ENCODE measurements at regions not wholly inside any gene's neighbourhood (a gene's known extent, or its start where the extent isn't known, plus 50 kb on each side); places are given as distances from the start of the nearest gene placed in this dataset.

DNA sequence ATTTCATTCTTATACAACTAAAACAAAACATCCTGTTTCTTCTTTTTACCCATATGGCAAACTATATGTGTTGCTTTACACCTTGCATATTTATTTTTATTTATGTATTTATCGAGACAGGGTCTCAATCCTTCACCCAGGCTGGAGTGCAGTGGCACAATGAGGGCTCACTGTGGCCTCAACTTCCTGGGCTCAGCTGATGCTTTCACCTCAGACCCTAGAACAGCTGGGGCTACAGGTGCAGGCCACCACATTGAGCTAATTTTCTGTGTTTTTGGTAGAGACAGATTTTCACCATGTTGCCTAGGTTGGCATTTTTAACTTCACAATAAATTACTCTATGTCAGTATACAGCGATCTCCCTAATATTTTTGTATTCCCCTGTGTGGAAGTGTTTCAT is 522.0 kb downstream of the MBD2 start:
- Histone ChIP-seq H3K4me3 (ENCODE audit: low read depth in 1 of 5, low read length in 5 of 5) (no peak overlapping the region), H3K9me3 (ENCODE audit: control insufficient read depth in 5 of 5, low read length in 5 of 5) (no peaks in the 10 kb centered on the region), H3K9ac (ENCODE audit: low read length in 5 of 5) (no peak overlapping the region), H3K27ac (ENCODE audit: low read depth, low read length) (no peak overlapping the region), H3K27me3 (ENCODE audit: control insufficient read depth in 5 of 5, insufficient read depth in 4 of 5, low read length in 5 of 5) (no peaks in the 10 kb centered on the region), H3K4me1 (ENCODE audit: control insufficient read depth in 5 of 5, insufficient read depth in 5 of 5, low read length in 5 of 5) (no peaks in the 10 kb centered on the region), H3K36me3 (ENCODE audit: control insufficient read depth in 5 of 5, insufficient read depth in 5 of 5, low read length in 5 of 5) (no peaks in the 10 kb centered on the region)

DNA sequence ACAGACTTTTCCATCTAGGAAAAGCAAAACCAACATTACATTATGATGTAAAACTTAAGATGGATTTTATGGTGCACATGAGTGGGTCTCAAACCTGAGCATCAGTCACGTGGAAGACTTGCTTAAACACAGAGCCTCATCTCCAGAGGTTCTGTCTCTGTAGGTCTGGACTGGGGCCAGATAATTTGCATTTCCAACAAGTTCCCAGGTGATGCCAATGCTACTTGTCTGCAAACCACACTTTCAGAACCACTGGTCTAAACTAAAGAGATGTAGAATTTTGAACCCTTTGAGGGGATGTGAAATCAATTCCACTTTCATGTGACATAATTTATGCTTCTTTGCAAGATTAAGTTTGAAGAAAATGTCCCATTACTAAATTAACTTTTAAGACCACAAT is 522.8 kb downstream of the MBD2 start:
- Histone ChIP-seq H3K9me3 (ENCODE audit: control insufficient read depth in 5 of 5, low read length in 5 of 5) (no peaks in the 10 kb centered on the region), H3K27me3 (ENCODE audit: control insufficient read depth in 5 of 5, insufficient read depth in 4 of 5, low read length in 5 of 5) (no peaks in the 10 kb centered on the region), H3K36me3 (ENCODE audit: control insufficient read depth in 5 of 5, insufficient read depth in 5 of 5, low read length in 5 of 5) (no peaks in the 10 kb centered on the region), H3K27ac (ENCODE audit: low read depth, low read length) (no peak overlapping the region), H3K4me3 (ENCODE audit: low read depth in 1 of 5, low read length in 5 of 5) (no peak overlapping the region), H3K4me1 (ENCODE audit: control insufficient read depth in 5 of 5, insufficient read depth in 5 of 5, low read length in 5 of 5) (no peaks in the 10 kb centered on the region), H3K9ac (ENCODE audit: low read length in 5 of 5) (no peak overlapping the region)

DNA sequence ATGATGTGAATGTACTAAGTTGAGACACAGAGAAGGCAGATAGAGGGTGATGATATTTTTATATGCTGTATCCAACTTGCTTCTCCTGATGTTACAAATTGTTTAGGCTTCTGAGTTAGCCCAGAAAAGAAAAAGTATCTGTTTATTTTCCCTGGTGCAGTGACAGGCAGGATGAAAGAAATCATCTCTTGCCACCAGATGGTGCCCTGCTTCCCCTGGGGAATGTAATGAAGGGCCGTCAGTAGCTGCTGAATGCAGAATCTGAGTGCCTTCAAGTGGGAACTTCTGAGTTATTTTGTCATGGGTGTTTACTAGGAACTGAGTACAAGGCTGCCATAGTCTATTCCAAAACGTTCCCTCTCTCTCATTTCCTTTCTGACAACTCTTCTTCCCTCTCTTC is 525.6 kb downstream of the MBD2 start:
- no peak overlapping the region for H3K9ac ChIP-seq (ENCODE audit: low read length in 5 of 5)
- H3K4me1 ChIP-seq (ENCODE audit: control insufficient read depth in 5 of 5, insufficient read depth in 5 of 5, low read length in 5 of 5): no peaks in the 10 kb centered on the region
- H3K9me3 ChIP-seq (ENCODE audit: control insufficient read depth in 5 of 5, low read length in 5 of 5): peaks cover 0 to 6% (median 2%) of the 10 kb centered on the region in 5 donors
- H3K27me3 ChIP-seq (ENCODE audit: control insufficient read depth in 5 of 5, insufficient read depth in 4 of 5, low read length in 5 of 5): no peaks in the 10 kb centered on the region
- H3K36me3 ChIP-seq (ENCODE audit: control insufficient read depth in 5 of 5, insufficient read depth in 5 of 5, low read length in 5 of 5): no peaks in the 10 kb centered on the region
- no peak overlapping the region for H3K4me3 ChIP-seq (ENCODE audit: low read depth in 1 of 5, low read length in 5 of 5)
- H3K27ac ChIP-seq (ENCODE audit: low read depth, low read length): no peak overlapping the region

DNA sequence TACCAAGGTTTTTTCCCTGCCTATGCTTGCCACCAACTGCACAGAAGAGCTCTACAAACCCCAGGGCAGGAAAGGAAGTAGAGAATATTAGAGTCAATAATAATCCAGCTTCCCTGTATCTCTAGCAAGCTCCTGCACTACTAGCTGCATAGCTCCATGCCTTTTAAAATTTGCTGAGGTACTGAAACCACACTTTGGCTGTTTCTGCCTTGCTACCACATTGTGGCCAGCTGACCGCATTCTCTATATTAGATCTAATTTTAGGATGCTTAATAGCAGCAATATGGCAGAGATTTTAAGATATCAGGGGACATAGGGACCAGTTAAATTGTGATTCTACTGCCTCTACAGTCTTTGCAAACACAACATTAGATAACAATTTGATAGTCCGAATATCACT is 534.6 kb downstream of the MBD2 start:
- no peak overlapping the region for H3K4me3 ChIP-seq (ENCODE audit: low read depth in 1 of 5, low read length in 5 of 5)

DNA sequence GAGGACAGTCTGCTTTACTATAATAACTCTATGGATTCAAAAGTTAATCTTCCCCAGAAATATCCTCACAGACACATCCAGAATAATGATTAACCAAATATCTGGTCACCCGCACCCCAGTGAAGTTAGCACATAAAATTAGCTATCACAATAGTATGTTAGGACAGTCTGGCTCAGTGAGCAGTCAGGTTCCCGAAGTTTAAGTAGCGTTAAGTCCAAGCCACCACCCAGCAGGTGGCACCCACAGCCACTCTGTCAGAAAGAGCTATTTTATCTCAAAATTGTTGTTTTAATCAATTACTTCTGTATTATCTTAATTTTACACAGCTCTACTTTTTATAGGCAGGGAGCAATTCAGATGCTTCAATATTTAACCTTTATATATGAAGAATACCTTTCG is 537.5 kb downstream of the MBD2 start:
- Histone ChIP-seq H3K9ac (ENCODE audit: low read length in 5 of 5) (no peak overlapping the region), H3K36me3 (ENCODE audit: control insufficient read depth in 5 of 5, insufficient read depth in 5 of 5, low read length in 5 of 5) (no peaks in the 10 kb centered on the region), H3K27ac (ENCODE audit: low read depth, low read length) (no peak overlapping the region), H3K4me3 (ENCODE audit: low read depth in 1 of 5, low read length in 5 of 5) (no peak overlapping the region), H3K4me1 (ENCODE audit: control insufficient read depth in 5 of 5, insufficient read depth in 5 of 5, low read length in 5 of 5) (no peaks in the 10 kb centered on the region), H3K9me3 (ENCODE audit: control insufficient read depth in 5 of 5, low read length in 5 of 5) (no peaks in the 10 kb centered on the region), H3K27me3 (ENCODE audit: control insufficient read depth in 5 of 5, insufficient read depth in 4 of 5, low read length in 5 of 5) (no peaks in the 10 kb centered on the region)

More for the DNA sequence above, 534.6 kb downstream of the MBD2 start:
- Histone ChIP-seq H3K9ac (ENCODE audit: low read length in 5 of 5) (no peak overlapping the region), H3K9me3 (ENCODE audit: control insufficient read depth in 5 of 5, low read length in 5 of 5) (no peaks in the 10 kb centered on the region), H3K27me3 (ENCODE audit: control insufficient read depth in 5 of 5, insufficient read depth in 4 of 5, low read length in 5 of 5) (no peaks in the 10 kb centered on the region), H3K4me1 (ENCODE audit: control insufficient read depth in 5 of 5, insufficient read depth in 5 of 5, low read length in 5 of 5) (no peaks in the 10 kb centered on the region), H3K36me3 (ENCODE audit: control insufficient read depth in 5 of 5, insufficient read depth in 5 of 5, low read length in 5 of 5) (no peaks in the 10 kb centered on the region), H3K27ac (ENCODE audit: low read depth, low read length) (no peak overlapping the region)

DNA sequence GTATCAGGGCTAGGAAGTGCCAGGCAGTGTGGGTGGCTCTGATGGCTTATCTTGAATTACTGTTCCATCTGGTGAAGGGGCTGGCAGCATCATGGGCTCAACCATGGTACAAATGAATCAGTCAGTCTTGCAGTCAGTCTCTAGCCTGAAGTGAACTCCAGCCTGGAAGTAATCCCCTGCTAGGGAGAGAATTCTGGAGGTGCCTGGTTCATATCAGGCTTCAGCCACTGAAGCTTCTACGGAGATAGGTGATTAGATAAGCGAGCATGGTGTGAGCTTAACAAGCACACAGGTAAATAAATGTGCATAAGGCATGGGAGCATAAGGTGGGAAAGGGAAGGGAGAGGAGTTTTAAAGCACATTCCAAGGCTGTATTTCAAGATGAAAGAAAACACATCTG is 541.7 kb downstream of the MBD2 start:
- no peak overlapping the region for H3K4me3 ChIP-seq (ENCODE audit: low read depth in 1 of 5, low read length in 5 of 5)
- H3K27ac ChIP-seq (ENCODE audit: low read depth, low read length): no peak overlapping the region
- no peaks in the 10 kb centered on the region for H3K9me3 ChIP-seq (ENCODE audit: control insufficient read depth in 5 of 5, low read length in 5 of 5)
- no peaks in the 10 kb centered on the region for H3K4me1 ChIP-seq (ENCODE audit: control insufficient read depth in 5 of 5, insufficient read depth in 5 of 5, low read length in 5 of 5)
- no peaks in the 10 kb centered on the region for H3K27me3 ChIP-seq (ENCODE audit: control insufficient read depth in 5 of 5, insufficient read depth in 4 of 5, low read length in 5 of 5)
- no peak overlapping the region for H3K9ac ChIP-seq (ENCODE audit: low read length in 5 of 5)
- no peaks in the 10 kb centered on the region for H3K36me3 ChIP-seq (ENCODE audit: control insufficient read depth in 5 of 5, insufficient read depth in 5 of 5, low read length in 5 of 5)

DNA sequence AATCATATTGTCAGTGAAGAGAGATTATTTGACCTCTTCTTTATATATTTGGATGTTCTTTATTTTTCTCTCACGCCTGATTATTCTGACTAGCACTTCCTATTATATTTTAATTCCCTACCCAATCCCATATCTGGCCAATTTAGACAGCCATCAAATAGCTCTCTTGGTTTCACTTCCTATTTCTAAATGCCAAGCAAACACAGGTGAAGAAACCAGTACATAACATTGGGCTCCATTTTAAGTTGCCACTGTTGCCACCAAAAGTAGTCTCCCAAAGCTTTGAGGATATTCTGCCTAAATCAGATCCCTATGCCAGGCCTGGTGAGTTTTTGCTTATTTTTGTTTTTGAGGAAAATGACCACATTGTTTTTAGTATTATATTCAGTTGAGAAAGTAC is 547.0 kb downstream of the MBD2 start:
- Histone ChIP-seq H3K9ac (ENCODE audit: low read length in 5 of 5) (no peak overlapping the region), H3K36me3 (ENCODE audit: control insufficient read depth in 5 of 5, insufficient read depth in 5 of 5, low read length in 5 of 5) (no peaks in the 10 kb centered on the region)

DNA sequence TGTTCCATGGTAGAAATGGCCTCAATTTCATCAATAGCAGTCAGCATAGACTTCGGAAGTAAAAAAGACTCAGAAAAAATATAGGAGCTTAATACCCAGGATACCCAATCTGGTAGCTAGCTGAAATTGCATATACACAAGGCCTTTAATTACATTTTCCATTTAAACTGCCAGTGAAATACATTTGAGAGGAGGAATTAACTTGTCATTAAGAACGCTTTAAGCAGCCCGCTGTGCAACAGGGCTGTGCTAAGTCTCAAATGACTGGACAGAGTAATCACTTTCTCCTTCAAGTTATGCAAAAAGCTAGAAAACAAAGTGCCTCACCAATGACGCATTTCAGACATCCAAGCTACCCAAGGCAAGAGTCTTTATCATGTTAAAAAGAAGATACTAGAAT is 558.8 kb downstream of the MBD2 start:
- Histone ChIP-seq H3K4me3 (ENCODE audit: low read depth in 1 of 5, low read length in 5 of 5) (no peak overlapping the region), H3K9ac (ENCODE audit: low read length in 5 of 5) (no peak overlapping the region), H3K36me3 (ENCODE audit: control insufficient read depth in 5 of 5, insufficient read depth in 5 of 5, low read length in 5 of 5) (no peaks in the 10 kb centered on the region), H3K27me3 (ENCODE audit: control insufficient read depth in 5 of 5, insufficient read depth in 4 of 5, low read length in 5 of 5) (no peaks in the 10 kb centered on the region), H3K27ac (ENCODE audit: low read depth, low read length) (no peak overlapping the region), H3K4me1 (ENCODE audit: control insufficient read depth in 5 of 5, insufficient read depth in 5 of 5, low read length in 5 of 5) (no peaks in the 10 kb centered on the region), H3K9me3 (ENCODE audit: control insufficient read depth in 5 of 5, low read length in 5 of 5) (peaks cover 3 to 14% (median 4%) of the 10 kb centered on the region in 5 donors)

More for the DNA sequence above, 547.0 kb downstream of the MBD2 start:
- peaks cover 0 to 3% (median 0%) of the 10 kb centered on the region in 5 donors for H3K9me3 ChIP-seq (ENCODE audit: control insufficient read depth in 5 of 5, low read length in 5 of 5)
- H3K4me3 ChIP-seq (ENCODE audit: low read depth in 1 of 5, low read length in 5 of 5): no peak overlapping the region
- H3K27me3 ChIP-seq (ENCODE audit: control insufficient read depth in 5 of 5, insufficient read depth in 4 of 5, low read length in 5 of 5): no peaks in the 10 kb centered on the region
- H3K27ac ChIP-seq (ENCODE audit: low read depth, low read length): no peak overlapping the region
- H3K4me1 ChIP-seq (ENCODE audit: control insufficient read depth in 5 of 5, insufficient read depth in 5 of 5, low read length in 5 of 5): no peaks in the 10 kb centered on the region

DNA sequence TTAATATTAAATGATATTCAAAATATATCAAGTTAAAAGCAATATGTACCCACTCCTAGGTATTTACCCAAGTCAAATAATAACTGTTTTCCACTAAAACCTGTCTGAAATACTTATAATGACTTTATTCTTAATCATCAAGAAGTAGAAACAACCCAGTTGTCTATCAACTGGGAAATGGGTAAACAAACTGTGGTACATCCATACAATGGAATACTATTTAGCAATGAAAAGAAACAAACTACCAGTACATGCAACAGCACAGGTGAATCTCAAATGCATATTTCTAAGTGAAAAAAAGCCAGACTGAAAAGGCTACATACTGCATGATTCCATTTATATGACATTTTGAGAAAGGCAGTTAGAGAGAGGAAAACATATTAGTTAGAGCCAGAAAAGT is 559.9 kb downstream of the MBD2 start:
- H3K4me3 ChIP-seq (ENCODE audit: low read depth in 1 of 5, low read length in 5 of 5): no peak overlapping the region
- no peaks in the 10 kb centered on the region for H3K27me3 ChIP-seq (ENCODE audit: control insufficient read depth in 5 of 5, insufficient read depth in 4 of 5, low read length in 5 of 5)
- no peak overlapping the region for H3K9ac ChIP-seq (ENCODE audit: low read length in 5 of 5)
- no peaks in the 10 kb centered on the region for H3K4me1 ChIP-seq (ENCODE audit: control insufficient read depth in 5 of 5, insufficient read depth in 5 of 5, low read length in 5 of 5)
- peaks cover 3 to 14% (median 4%) of the 10 kb centered on the region in 5 donors for H3K9me3 ChIP-seq (ENCODE audit: control insufficient read depth in 5 of 5, low read length in 5 of 5)
- H3K36me3 ChIP-seq (ENCODE audit: control insufficient read depth in 5 of 5, insufficient read depth in 5 of 5, low read length in 5 of 5): no peaks in the 10 kb centered on the region
- no peak overlapping the region for H3K27ac ChIP-seq (ENCODE audit: low read depth, low read length)

DNA sequence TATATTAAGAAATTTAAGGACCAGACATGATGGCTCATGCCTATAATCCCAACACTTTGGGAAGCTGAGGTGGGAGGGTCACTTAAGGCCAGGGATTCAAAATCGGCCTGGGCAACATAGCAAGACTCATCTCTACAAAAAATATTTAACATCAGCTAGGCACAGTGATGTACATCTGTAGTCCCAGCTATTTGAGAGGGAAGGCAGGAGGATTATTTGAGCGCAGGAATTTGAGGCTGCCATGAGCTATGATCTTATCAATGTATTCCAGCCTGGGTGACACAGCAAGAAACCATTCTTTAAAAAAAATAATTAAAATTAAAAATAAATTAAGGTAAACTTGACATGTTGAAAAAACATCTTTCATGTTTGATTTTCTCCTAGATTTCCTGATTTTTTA is 564.2 kb downstream of the MBD2 start:
- no peaks in the 10 kb centered on the region for H3K27me3 ChIP-seq (ENCODE audit: control insufficient read depth in 5 of 5, insufficient read depth in 4 of 5, low read length in 5 of 5)
- H3K4me1 ChIP-seq (ENCODE audit: control insufficient read depth in 5 of 5, insufficient read depth in 5 of 5, low read length in 5 of 5): no peaks in the 10 kb centered on the region
- H3K9me3 ChIP-seq (ENCODE audit: control insufficient read depth in 5 of 5, low read length in 5 of 5): peaks cover 0 to 14% (median 11%) of the 10 kb centered on the region in 5 donors
- H3K36me3 ChIP-seq (ENCODE audit: control insufficient read depth in 5 of 5, insufficient read depth in 5 of 5, low read length in 5 of 5): no peaks in the 10 kb centered on the region
- no peak overlapping the region for H3K4me3 ChIP-seq (ENCODE audit: low read depth in 1 of 5, low read length in 5 of 5)
- H3K27ac ChIP-seq (ENCODE audit: low read depth, low read length): no peak overlapping the region
- no peak overlapping the region for H3K9ac ChIP-seq (ENCODE audit: low read length in 5 of 5)

DNA sequence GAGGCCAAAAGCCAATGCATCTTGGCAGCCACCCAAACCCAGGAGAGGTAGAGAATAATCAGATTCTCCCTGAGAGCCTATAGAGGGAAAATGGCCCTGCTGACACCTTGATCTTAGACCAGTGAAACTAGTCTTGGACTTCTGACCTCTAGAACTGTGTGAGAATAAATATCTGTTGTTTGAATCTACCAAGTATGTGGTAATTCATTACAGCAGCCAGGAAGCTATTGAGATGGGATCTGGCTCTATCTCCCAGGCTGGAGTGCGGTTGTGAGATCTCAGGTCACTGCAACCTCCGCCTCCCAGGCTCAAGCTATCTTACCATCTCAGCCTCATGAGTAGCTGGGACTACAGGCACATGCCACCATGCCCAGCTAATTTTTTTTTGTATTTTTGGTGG is 567.2 kb downstream of the MBD2 start:
- Histone ChIP-seq H3K9me3 (ENCODE audit: control insufficient read depth in 5 of 5, low read length in 5 of 5) (peaks cover 0 to 9% (median 5%) of the 10 kb centered on the region in 5 donors), H3K4me3 (ENCODE audit: low read depth in 1 of 5, low read length in 5 of 5) (no peak overlapping the region), H3K4me1 (ENCODE audit: control insufficient read depth in 5 of 5, insufficient read depth in 5 of 5, low read length in 5 of 5) (no peaks in the 10 kb centered on the region), H3K27me3 (ENCODE audit: control insufficient read depth in 5 of 5, insufficient read depth in 4 of 5, low read length in 5 of 5) (no peaks in the 10 kb centered on the region), H3K36me3 (ENCODE audit: control insufficient read depth in 5 of 5, insufficient read depth in 5 of 5, low read length in 5 of 5) (no peaks in the 10 kb centered on the region), H3K27ac (ENCODE audit: low read depth, low read length) (no peak overlapping the region), H3K9ac (ENCODE audit: low read length in 5 of 5) (no peak overlapping the region)
